GM18498 (cell line): ENCODE measurements at regions not wholly inside any gene's neighbourhood (a gene's known extent, or its start where the extent isn't known, plus 50 kb on each side); places are given as distances from the start of the nearest gene placed in this dataset.

Experiments used
- ATAC-seq: cut with Tn5 transposase; IDR thresholded peaks from one replicate; pipeline ENCODE4 v1.9.1; 2021; ENCODE audit warnings: mild to moderate bottlenecking, moderate library complexity; ENCODE audit not compliant: unreplicated experiment

GRCh38 chr9:118170032-118170955, 466.1 kb downstream of the TLR4 start:
- ATAC-seq = no peak

GRCh38 chr9:118177241-118177640, 473.0 kb downstream of the TLR4 start:
- no peak for ATAC-seq

DNA sequence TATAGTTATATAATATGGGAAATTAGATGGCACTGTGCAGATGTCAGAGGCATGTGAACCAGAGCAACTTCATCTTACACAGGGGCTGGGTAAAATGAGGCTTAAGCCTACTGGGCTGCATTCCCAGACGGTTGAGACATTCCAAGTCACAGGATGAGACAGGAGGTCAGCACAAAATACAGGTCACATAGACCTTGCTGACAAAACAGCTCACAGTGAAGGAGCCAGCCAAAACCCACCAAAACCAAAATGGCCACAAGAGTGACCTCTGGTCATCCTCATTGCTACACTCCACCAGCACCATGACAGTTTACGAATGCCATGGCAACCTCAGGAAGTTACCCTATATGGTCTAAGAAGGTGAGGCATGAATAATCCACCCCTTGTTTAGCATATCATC, 479.4 kb downstream of the TLR4 start:
- no peak for ATAC-seq

GRCh38 chr9:118187408-118187807, 483.2 kb downstream of the TLR4 start:
- ATAC-seq = no peak

- ATAC-seq = no peak
These were observed 485.4 kb downstream of the TLR4 start for GRCh38 chr9:118189615-118190014.

- no peak for ATAC-seq
These were observed 488.6 kb downstream of the TLR4 start for GRCh38 chr9:118192807-118193206.

- ATAC-seq = no peak
These were observed 505.1 kb downstream of the TLR4 start for GRCh38 chr9:118209343-118209742.

DNA sequence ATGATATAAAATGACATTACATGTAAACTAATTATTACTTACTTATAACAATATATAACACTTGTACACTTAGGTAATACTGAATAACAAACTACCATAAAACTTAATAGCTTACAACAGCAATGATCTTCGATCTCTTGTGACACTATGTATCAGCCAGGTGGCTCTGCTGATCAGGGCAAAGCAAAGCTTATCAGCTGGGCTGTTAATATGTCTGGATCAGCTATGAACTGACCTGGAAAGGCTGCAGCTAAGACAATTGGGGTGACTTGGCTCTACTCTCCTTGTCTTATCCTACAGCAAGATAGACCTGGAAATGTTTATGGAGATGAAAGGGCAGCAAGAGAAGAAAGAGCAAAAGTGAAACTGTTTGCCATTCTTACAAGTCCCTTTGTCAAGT, 511.3 kb downstream of the TLR4 start:
- ATAC-seq = no peak

DNA sequence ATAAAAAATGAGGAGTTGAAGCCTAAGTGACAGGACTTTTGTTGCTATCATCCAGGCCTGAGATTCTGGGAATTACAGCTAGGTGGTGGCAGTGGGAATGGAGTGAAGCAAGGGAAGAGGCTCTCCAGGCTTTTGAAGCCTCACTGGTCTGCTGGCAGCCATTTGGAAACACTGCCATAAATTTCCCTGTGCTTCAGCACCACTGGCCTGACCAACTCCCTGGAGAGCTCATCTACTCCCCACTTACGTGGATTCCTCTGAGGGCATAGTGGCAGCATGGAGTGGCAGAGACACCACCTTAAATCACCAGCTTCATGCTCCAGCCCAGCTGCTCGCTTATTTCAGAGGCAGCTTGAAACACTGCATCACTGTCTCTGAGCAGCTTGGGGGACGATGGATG, 518.2 kb downstream of the TLR4 start:
- ATAC-seq = no peak

GRCh38 chr9:118223111-118223510, 518.9 kb downstream of the TLR4 start:
- ATAC-seq = no peak

- ATAC-seq = no peak
These were observed 526.1 kb downstream of the TLR4 start for GRCh38 chr9:118230329-118230728.

DNA sequence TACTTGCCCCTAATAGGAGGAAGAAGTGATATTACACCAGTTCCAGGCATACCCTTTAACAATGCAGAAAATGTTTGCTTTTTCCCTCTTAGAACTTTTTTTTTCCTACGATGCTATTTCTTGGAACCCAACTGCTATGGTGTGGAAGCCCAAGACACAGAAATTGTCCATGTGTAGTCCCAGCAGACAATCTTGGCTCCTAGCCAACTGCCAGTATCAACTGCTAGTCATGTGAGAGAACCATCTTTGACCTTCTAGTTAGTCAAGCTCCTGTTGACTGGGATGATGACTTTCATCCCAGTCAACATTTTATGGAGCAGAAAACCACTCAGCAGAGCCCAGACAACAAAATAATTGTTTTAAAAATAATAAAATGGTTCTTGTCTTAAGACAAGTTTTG, 532.4 kb downstream of the TLR4 start:
- ATAC-seq = no peak

- ATAC-seq = no peak
These were observed 533.9 kb downstream of the TLR4 start for GRCh38 chr9:118238139-118238538.

GRCh38 chr9:118252027-118252426, 547.8 kb downstream of the TLR4 start:
- ATAC-seq = no peak

DNA sequence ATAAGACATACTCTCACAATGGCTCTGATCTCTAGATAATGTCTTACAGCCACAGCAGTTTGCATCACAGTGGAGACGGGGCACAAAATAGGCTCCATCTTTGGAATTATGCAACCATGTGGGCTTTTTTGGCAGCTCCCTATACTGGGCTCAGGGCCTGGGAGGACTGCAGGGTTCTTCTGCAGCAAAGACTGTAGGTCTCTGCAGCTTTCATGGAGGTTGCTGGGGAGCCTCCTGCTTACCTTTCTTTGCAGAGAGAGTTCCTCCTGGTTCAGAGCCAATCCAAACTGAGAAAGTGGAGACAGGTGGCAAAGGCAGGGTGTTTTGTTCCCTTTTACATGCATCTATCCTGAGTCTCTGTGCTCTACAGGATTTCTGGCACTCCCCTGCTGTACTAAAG, 558.0 kb downstream of the TLR4 start:
- no peak for ATAC-seq

DNA sequence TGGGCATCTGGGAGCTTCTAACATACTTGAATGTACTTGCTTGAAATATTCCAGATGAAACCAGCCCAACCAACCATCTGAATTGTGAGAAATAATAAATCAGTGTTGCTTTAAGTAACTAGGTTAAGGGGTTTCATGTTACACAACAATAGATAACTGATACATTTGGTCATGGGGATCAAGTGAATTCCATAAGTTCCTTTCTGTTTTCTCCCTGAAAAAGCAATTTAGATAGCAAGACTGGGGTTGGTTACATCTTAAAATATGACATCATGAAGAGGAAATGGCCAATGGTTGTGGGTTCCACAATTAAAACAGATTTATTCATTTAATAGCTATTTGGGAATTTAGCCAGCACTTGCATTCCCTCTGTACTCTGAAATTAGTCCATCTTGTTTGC, 559.7 kb downstream of the TLR4 start:
- no peak for ATAC-seq

DNA sequence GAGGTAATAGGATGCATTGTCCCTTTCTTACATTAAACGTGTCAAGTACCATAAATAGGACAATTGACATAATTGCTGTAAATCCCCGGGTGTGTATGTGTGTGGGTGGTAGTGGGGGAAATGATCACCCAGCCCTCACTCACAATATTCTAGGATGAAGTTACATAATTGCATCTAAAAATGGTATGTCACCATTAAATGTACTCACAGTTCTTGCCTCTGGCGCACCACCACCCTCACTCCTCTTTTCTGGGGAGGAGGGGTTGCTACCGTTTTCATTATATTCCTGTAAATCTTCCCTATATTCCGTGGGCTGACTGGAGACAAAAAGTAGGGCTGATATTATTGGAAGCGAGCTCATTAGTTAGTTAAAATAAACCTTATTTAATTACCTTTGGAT, 563.8 kb downstream of the TLR4 start:
- ATAC-seq = no peak

DNA sequence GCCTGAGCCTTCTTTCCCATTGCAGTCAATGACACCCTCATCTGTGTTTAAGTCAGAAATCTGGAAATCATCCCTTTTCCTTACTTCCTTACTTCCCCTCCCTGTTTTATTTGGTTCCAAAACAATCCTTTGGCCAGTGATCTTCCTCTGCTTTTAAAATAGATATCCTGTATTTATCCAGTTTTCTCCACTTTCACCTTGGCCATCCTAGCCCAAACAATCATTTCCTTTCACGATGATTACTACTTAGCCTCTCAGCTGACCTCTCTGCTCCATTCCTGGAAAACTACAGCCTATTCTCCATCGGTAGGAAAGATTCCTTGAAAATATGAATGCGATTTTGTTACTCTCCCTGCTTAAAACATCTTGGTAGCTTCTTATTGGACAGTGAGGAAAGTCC, 565.4 kb downstream of the TLR4 start:
- no peak for ATAC-seq

- ATAC-seq = no peak
These were observed 567.1 kb downstream of the TLR4 start for GRCh38 chr9:118271331-118271730.

GRCh38 chr9:118271936-118272335, 567.7 kb downstream of the TLR4 start:
- ATAC-seq = no peak

DNA sequence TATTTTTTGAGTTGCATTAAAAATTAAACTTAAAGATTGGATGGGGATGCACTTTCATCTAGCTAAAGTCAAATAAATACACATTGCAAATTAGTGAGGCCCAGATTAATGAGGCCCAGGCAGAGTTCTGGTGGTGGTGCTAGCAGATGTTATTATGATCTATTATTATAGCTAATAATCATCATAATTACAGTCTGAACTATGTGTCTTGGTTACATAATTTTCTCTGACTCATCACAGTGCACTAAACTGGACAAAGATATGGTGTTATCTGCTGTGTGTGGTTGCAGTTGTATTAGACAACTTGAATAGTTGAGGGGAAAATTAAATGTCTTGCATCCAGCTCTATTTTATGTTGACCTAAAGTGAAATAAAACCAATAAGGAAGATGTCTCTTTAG, 568.8 kb downstream of the TLR4 start:
- ATAC-seq = no peak

DNA sequence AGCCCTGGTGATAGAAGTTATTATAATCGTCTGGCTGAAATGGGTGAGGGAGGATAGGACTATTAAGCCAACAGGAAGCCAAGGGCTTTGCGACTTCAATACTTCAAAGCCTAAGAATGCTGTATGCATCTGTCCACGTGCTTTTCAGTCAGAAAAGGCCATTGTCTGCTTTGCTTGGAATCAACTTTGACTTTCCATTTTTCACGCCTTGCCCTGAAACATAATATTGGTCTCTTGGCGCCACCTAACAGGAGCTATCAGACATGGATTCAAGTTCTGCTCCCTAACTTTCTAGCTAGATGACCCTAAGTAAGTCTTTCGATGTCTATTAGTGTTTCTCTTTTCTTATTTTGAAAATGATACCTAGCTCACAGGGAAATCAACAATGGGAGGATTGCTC, 572.6 kb downstream of the TLR4 start:
- no peak for ATAC-seq

GRCh38 chr9:118281772-118282171, 577.6 kb downstream of the TLR4 start:
- no peak for ATAC-seq
